ENCODE measurements at regions not wholly inside any gene's neighbourhood (a gene's known extent, or its start where the extent isn't known, plus 50 kb on each side); places are given as distances from the start of the nearest gene placed in this dataset.

DNA sequence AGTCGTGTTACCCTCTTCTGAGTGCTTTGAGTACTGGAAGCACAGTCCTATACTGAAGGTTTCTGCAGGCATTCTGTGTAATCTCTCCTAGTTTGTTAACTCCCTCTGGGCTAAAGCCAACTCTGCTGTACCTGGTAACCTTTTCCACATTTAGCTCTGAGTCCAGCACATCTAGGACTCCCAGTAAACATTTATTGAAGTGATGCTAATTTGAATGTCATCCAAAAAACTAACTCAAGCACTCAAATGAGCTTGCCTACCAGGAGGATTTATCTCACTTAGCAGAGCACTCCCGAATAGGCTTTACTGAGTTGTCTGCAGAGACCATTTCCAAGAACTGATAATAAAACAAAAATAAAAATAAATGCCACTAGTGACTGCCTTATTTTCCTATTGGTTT, 79.5 kb upstream of the NFIB start:
- TF ChIP-seq EZH2 (IDR thresholded peaks at IDR 0.05; ENCODE audit: low read length, unreplicated experiment) (no peak), EZH2phosphoT487 (IDR thresholded peaks at IDR 0.05; ENCODE audit: borderline replicate concordance, low read length) (no peak)
- TF ChIP-seq, protein P1, sequence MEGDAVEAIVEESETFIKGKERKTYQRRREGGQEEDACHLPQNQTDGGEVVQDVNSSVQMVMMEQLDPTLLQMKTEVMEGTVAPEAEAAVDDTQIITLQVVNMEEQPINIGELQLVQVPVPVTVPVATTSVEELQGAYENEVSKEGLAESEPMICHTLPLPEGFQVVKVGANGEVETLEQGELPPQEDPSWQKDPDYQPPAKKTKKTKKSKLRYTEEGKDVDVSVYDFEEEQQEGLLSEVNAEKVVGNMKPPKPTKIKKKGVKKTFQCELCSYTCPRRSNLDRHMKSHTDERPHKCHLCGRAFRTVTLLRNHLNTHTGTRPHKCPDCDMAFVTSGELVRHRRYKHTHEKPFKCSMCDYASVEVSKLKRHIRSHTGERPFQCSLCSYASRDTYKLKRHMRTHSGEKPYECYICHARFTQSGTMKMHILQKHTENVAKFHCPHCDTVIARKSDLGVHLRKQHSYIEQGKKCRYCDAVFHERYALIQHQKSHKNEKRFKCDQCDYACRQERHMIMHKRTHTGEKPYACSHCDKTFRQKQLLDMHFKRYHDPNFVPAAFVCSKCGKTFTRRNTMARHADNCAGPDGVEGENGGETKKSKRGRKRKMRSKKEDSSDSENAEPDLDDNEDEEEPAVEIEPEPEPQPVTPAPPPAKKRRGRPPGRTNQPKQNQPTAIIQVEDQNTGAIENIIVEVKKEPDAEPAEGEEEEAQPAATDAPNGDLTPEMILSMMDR (conservative IDR thresholded peaks at IDR 0.05; ENCODE audit: low read depth, low read length) = no peak

Data from PC-3 (cell line).